CD4-positive, CD25-positive, alpha-beta regulatory T cell (primary cell): ENCODE measurements at regions not wholly inside any gene's neighbourhood (a gene's known extent, or its start where the extent isn't known, plus 50 kb on each side); places are given as distances from the start of the nearest gene placed in this dataset.

Experiments used
- ATAC-seq, 2 donors: fragments of 150-1000 bp; cut with Tn5 transposase; one replicate each; pipeline ENCODE4 v1.10.0; 2021; ENCODE audit warnings: low read depth in 2 of 2, moderate number of reproducible peaks in 2 of 2, moderate library complexity in 1 of 2
- DNase-seq, 3 donors: peaks; one replicate each; pipeline versions ENCODE4 v3.0.0 to v3.0.0-alpha.2; 2012 to 2022; ENCODE audit warnings: mixed read lengths in 1 of 3
- H3K27ac ChIP-seq: one replicate; pipeline ENCODE4 v1.7.0; 2013; ENCODE audit warnings: mild to moderate bottlenecking, low read length; ENCODE audit not compliant: insufficient read depth, poor library complexity, severe bottlenecking
- H3K27me3 ChIP-seq: one replicate; pipeline ENCODE4 v1.7.0; 2013; ENCODE audit warnings: low read length; ENCODE audit not compliant: control insufficient read depth, insufficient read depth
- H3K36me3 ChIP-seq: one replicate; pipeline ENCODE4 v1.7.0; 2013; ENCODE audit warnings: mild to moderate bottlenecking, low read length, moderate library complexity; ENCODE audit not compliant: control insufficient read depth, insufficient read depth
- H3K4me1 ChIP-seq: 2 replicates; pipeline ENCODE4 v1.7.0; 2013; ENCODE audit warnings: mild to moderate bottlenecking, low read length; ENCODE audit not compliant: insufficient read depth, control insufficient read depth, poor library complexity, severe bottlenecking
- H3K4me3 ChIP-seq: one replicate; pipeline ENCODE4 v1.7.0; 2013; ENCODE audit warnings: low read depth, mild to moderate bottlenecking, low read length, moderate library complexity
- H3K9me3 ChIP-seq, 2 experiments: 1 replicate in 1 of 2; 2 replicates in 1 of 2; pipeline ENCODE4 v1.7.0; 2013; ENCODE audit warnings: low read length in 2 of 2, mild to moderate bottlenecking in 1 of 2, moderate library complexity in 1 of 2; ENCODE audit not compliant: control insufficient read depth in 2 of 2
- H3K27ac Mint-ChIP-seq, 3 donors: one replicate each; pipeline ENCODE4 v1.8.0; 2020 to 2022; ENCODE audit warnings: mild to moderate bottlenecking in 3 of 3, mixed read lengths in 3 of 3, moderate library complexity in 2 of 3
- H3K27me3 Mint-ChIP-seq: one replicate; pipeline ENCODE4 v1.8.0; 2022; ENCODE audit warnings: mild to moderate bottlenecking, mixed read lengths
- H3K36me3 Mint-ChIP-seq: one replicate; pipeline ENCODE4 v1.8.0; 2020; ENCODE audit warnings: mixed read lengths
- H3K4me1 Mint-ChIP-seq, 4 donors: one replicate each; pipeline ENCODE4 v1.8.0; 2020 to 2022; ENCODE audit warnings: mixed read lengths in 4 of 4, mild to moderate bottlenecking in 1 of 4
- H3K4me3 Mint-ChIP-seq, 4 donors: one replicate each; pipeline ENCODE4 v1.8.0; 2020 to 2022; ENCODE audit warnings: mild to moderate bottlenecking in 4 of 4, mixed read lengths in 4 of 4, moderate library complexity in 3 of 4
- H3K9me3 Mint-ChIP-seq, 7 donors: one replicate each; pipeline ENCODE4 v1.8.0; 2020 to 2022; ENCODE audit warnings: mixed read lengths in 7 of 7, mild to moderate bottlenecking in 3 of 7, moderate library complexity in 2 of 7

DNA sequence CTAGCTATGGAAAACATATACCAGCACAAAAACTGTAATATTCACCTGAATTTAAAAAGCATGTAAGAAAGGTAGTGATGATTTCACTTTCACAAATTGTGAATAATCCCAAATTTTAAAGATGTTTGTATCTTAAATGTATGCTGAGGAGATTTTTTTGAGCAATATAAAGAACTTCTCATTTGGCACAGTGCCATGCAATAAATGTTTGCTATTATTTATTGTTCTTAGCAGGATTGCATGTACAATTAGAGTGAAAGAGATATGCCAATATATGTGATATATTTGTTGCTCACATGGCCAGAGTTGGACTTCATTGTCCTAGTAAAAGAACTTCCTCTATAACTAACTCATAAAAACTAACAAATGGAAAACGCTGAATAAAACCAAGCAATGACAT lies 895.1 kb upstream of the KCND2 start:
- H3K4me3 Mint-ChIP-seq, result no peak overlapping the region
- Histone ChIP-seq H3K9me3 (no peaks in the 10 kb centered on the region), H3K27ac (no peak overlapping the region), H3K4me3 (no peak overlapping the region), H3K36me3 (no peaks in the 10 kb centered on the region), H3K27me3 (no peaks in the 10 kb centered on the region), H3K4me1 (no peaks in the 10 kb centered on the region)
- no peaks in the 10 kb centered on the region for H3K36me3 Mint-ChIP-seq
- H3K27me3 Mint-ChIP-seq, result no peaks in the 10 kb centered on the region
- no peak for ATAC-seq
- no peak overlapping the region for H3K27ac Mint-ChIP-seq
- no peaks in the 10 kb centered on the region for H3K4me1 Mint-ChIP-seq
- no peak for DNase-seq
- peaks cover 0 to 13% (median 4%) of the 10 kb centered on the region in 7 donors for H3K9me3 Mint-ChIP-seq

DNA sequence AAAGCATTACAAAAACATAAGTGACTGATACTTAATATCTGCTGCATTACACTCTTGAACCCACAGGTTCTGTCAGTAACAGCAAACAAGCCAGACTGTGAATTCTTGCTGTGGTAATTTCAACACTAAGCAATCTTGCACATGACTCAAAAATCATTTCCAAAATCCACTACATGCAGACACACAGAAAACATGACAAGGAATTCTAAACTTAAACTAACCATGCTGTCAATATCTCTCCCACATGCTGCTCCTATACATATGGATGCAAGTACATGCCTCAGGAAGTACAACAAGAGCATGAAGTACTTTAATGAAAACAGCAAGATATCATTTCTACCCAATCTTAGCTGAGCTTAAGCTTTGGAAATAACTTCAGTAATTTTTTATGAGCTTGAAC lies 890.2 kb upstream of the KCND2 start:
- Histone ChIP-seq H3K4me1 (no peaks in the 10 kb centered on the region), H3K9me3 (no peaks in the 10 kb centered on the region), H3K27me3 (no peaks in the 10 kb centered on the region), H3K4me3 (no peak overlapping the region), H3K27ac (no peak overlapping the region), H3K36me3 (no peaks in the 10 kb centered on the region)
- Mint-ChIP-seq H3K4me3 (no peak overlapping the region), H3K27me3 (no peaks in the 10 kb centered on the region), H3K27ac (no peak overlapping the region), H3K9me3 (peaks cover 0 to 11% (median 2%) of the 10 kb centered on the region in 7 donors), H3K4me1 (no peaks in the 10 kb centered on the region), H3K36me3 (no peaks in the 10 kb centered on the region)
- ATAC-seq (no peak), DNase-seq (no peak)

DNA sequence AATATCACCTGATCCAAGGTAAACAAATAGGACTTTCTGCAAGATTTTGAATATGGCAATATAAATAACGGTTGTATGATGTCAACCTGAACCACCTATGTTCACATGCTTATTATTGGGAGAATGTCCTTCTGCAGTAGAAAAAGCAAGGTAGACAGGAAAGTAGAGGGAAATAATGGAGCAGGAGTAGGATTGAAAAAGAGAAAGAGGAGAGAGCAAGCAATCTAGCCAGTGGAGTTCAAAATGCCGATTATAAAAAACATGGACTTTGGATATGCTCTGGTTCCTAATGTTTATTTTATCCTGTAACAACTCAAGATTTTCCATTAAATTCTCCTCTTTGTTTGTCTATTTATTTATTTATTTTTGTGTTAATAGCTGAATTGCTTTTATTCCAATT lies 878.0 kb upstream of the KCND2 start:
- no peak overlapping the region for H3K27ac Mint-ChIP-seq
- H3K4me3 ChIP-seq, result no peak overlapping the region
- no peaks in the 10 kb centered on the region for H3K36me3 Mint-ChIP-seq
- no peaks in the 10 kb centered on the region for H3K4me1 Mint-ChIP-seq
- ATAC-seq (no peak), DNase-seq (no peak)
- no peaks in the 10 kb centered on the region for H3K4me1 ChIP-seq
- H3K27me3 Mint-ChIP-seq, result no peaks in the 10 kb centered on the region
- no peaks in the 10 kb centered on the region for H3K27me3 ChIP-seq
- H3K4me3 Mint-ChIP-seq, result no peak overlapping the region
- H3K9me3 ChIP-seq, result no peaks in the 10 kb centered on the region
- peaks cover 0 to 8% (median 4%) of the 10 kb centered on the region in 7 donors for H3K9me3 Mint-ChIP-seq
- H3K36me3 ChIP-seq, result no peaks in the 10 kb centered on the region
- H3K27ac ChIP-seq, result no peak overlapping the region

DNA sequence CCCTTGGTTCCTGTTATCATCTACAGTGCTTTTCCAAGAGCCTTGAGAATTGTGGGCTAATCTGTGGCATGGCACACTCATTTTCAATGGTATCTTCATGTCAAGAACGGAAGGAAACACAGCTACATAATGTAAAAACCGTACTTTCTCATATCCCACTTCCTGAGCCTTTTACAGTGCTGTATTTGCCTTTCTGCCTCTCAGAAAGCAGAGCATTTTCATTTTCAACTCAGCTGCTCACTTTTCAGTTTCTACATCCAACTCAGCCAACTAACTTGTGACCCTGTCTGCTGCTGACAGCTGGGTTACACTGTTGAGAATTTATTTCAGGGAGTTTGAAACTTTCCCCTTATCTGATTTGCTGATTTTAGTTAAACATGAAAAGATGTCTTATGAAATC lies 875.8 kb upstream of the KCND2 start:
- H3K36me3 Mint-ChIP-seq, result no peaks in the 10 kb centered on the region
- H3K27me3 Mint-ChIP-seq, result no peaks in the 10 kb centered on the region
- peaks cover 0 to 5% (median 4%) of the 10 kb centered on the region in 7 donors for H3K9me3 Mint-ChIP-seq
- H3K9me3 ChIP-seq, result peaks cover 0 to under 1% of the 10 kb centered on the region in 2 experiments
- no peaks in the 10 kb centered on the region for H3K4me1 Mint-ChIP-seq
- no peak overlapping the region for H3K4me3 ChIP-seq
- no peak overlapping the region for H3K27ac ChIP-seq
- DNase-seq (no peak), ATAC-seq (no peak)
- no peaks in the 10 kb centered on the region for H3K4me1 ChIP-seq
- no peak overlapping the region for H3K4me3 Mint-ChIP-seq
- H3K27me3 ChIP-seq, result no peaks in the 10 kb centered on the region
- H3K36me3 ChIP-seq, result no peaks in the 10 kb centered on the region
- H3K27ac Mint-ChIP-seq, result no peak overlapping the region

DNA sequence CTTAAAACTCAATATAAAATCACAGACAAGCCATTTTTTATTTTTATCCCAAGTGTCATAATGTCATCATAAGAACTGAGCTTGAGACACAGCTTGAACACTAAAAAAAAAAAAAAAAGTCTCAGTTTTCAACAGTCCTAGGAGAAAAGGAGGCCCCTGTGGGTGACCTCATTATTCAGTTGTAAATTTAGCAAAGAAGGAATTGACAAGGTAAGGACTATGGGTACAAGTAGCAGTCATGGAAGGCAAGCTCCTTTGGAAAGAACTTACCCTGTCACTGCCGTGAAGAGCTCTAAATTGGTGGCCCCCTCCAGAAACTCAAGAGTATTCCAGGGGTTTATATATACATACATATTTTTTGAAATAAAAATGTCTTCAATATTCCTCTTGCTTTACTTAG lies 864.4 kb upstream of the KCND2 start:
- peaks cover 0 to 8% (median 2%) of the 10 kb centered on the region in 7 donors for H3K9me3 Mint-ChIP-seq
- H3K27ac ChIP-seq, result no peak overlapping the region
- no peaks in the 10 kb centered on the region for H3K9me3 ChIP-seq
- no peaks in the 10 kb centered on the region for H3K27me3 ChIP-seq
- H3K4me1 ChIP-seq, result no peaks in the 10 kb centered on the region
- H3K36me3 Mint-ChIP-seq, result no peaks in the 10 kb centered on the region
- no peaks in the 10 kb centered on the region for H3K36me3 ChIP-seq
- H3K4me3 ChIP-seq, result no peak overlapping the region
- ATAC-seq, result no peak
- no peaks in the 10 kb centered on the region for H3K4me1 Mint-ChIP-seq
- H3K27me3 Mint-ChIP-seq, result no peaks in the 10 kb centered on the region
- H3K4me3 Mint-ChIP-seq, result no peak overlapping the region
- no peak overlapping the region for H3K27ac Mint-ChIP-seq
- DNase-seq, result no peak

DNA sequence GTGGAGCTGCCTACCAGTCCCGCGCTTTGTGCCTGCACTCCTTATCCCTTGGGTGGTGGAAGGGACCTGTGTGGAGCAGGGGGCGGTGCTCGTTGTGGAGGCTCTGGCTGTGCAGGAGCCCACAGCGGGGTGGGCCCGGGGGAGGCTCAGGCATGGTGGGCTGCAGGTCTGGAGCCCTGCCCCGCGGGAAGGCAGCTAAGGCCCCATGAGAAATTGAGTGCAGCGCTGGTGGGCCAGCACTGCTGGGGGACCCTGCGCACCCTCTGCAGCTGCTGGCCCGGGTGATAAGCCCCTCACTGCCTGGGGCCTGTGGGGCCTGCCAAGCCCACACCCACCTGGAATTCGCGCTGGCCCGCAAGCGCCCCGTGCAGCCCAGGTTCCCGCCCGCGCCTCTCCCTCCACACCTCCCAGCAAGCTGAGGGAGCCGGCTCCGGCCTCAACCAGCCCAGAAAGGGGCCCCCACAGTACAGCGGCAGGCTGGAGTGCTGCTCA lies 859.6 kb upstream of the KCND2 start:
- H3K27me3 Mint-ChIP-seq, result no peaks in the 10 kb centered on the region
- DNase-seq, result no peak
- H3K4me3 ChIP-seq, result no peak overlapping the region

DNA sequence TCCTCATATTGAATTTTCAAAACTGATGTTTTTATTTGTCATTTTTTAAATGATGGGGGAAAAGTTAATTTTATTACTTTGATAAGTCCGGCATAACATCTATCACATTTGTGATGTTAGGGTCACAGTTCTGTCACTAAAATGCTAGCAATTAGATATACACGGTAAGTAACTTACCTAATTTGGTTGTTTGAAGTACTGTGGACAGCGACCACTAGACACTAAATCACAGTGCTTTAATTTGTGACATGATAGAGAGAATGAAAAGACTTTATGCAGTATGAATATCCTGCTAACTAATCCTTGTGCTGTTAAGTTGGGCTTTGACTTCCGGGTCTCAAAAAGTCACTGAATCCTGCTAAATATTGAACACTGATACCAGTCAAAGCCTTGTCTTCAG lies 857.3 kb upstream of the KCND2 start:
- no peaks in the 10 kb centered on the region for H3K27me3 Mint-ChIP-seq
- H3K4me1 ChIP-seq, result no peaks in the 10 kb centered on the region
- H3K9me3 ChIP-seq, result no peaks in the 10 kb centered on the region
- no peak overlapping the region for H3K27ac ChIP-seq
- H3K4me1 Mint-ChIP-seq, result no peaks in the 10 kb centered on the region
- ATAC-seq (no peak), DNase-seq (no peak)
- H3K36me3 Mint-ChIP-seq, result no peaks in the 10 kb centered on the region
- H3K27ac Mint-ChIP-seq, result no peak overlapping the region
- H3K9me3 Mint-ChIP-seq, result peaks cover 0 to 10% (median 4%) of the 10 kb centered on the region in 7 donors
- H3K27me3 ChIP-seq, result no peaks in the 10 kb centered on the region
- H3K4me3 Mint-ChIP-seq, result no peak overlapping the region
- H3K4me3 ChIP-seq, result no peak overlapping the region
- no peaks in the 10 kb centered on the region for H3K36me3 ChIP-seq

More for the DNA sequence above, 859.6 kb upstream of the KCND2 start:
- peaks cover 0 to 11% (median 4%) of the 10 kb centered on the region in 7 donors for H3K9me3 Mint-ChIP-seq
- no peaks in the 10 kb centered on the region for H3K27me3 ChIP-seq
- H3K4me3 Mint-ChIP-seq, result no peak overlapping the region
- no peak for ATAC-seq
- no peak overlapping the region for H3K27ac Mint-ChIP-seq
- H3K36me3 Mint-ChIP-seq, result no peaks in the 10 kb centered on the region
- no peak overlapping the region for H3K27ac ChIP-seq
- H3K4me1 Mint-ChIP-seq, result no peaks in the 10 kb centered on the region
- no peaks in the 10 kb centered on the region for H3K9me3 ChIP-seq
- no peaks in the 10 kb centered on the region for H3K4me1 ChIP-seq
- H3K36me3 ChIP-seq, result no peaks in the 10 kb centered on the region

DNA sequence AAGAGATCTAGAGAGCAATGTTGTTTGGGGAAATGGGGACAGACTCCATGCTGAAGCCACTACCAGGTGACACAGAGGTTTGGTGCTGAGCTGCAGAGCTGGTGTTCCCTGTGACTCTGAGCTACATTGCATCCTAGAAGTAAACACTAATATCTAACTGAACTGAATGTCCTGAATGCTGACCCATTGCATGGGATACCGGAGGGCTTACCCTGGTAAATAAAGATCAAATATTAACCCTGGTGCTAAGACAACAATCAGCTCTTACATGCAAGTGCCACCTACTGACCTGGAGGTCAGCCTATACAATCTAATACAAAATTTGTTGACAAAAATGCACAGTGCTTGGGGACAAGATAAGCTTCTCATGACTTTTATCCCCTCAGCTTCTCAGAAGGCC lies 851.3 kb upstream of the KCND2 start:
- H3K27ac ChIP-seq, result no peak overlapping the region
- H3K36me3 ChIP-seq, result no peaks in the 10 kb centered on the region
- H3K4me1 ChIP-seq, result no peaks in the 10 kb centered on the region
- no peak overlapping the region for H3K4me3 Mint-ChIP-seq
- H3K4me1 Mint-ChIP-seq, result no peaks in the 10 kb centered on the region
- H3K9me3 Mint-ChIP-seq, result peaks cover 0 to 22% (median 4%) of the 10 kb centered on the region in 7 donors
- H3K27me3 Mint-ChIP-seq, result no peaks in the 10 kb centered on the region
- DNase-seq, result no peak
- H3K4me3 ChIP-seq, result no peak overlapping the region
- ATAC-seq, result no peak
- H3K27me3 ChIP-seq, result no peaks in the 10 kb centered on the region
- H3K36me3 Mint-ChIP-seq, result no peaks in the 10 kb centered on the region
- no peaks in the 10 kb centered on the region for H3K9me3 ChIP-seq
- no peak overlapping the region for H3K27ac Mint-ChIP-seq
